Smooth muscle cell (in vitro differentiated cells): ENCODE measurements at regions not wholly inside any gene's neighbourhood (a gene's known extent, or its start where the extent isn't known, plus 50 kb on each side); places are given as distances from the start of the nearest gene placed in this dataset.

Experiments
- DNase-seq: peaks from one replicate; lab custom pipeline; 2025; ENCODE audit not compliant: unreplicated experiment; lab: John Stamatoyannopoulos, UW
- H2AFZ ChIP-seq: fragments of 200-600 bp; sonication (generic); 2 replicates; pipeline ENCODE4 v1.6.0; 2016; ENCODE audit warnings: antibody characterized with exemption, low read depth, mild to moderate bottlenecking
- H3F3A ChIP-seq: fragments of 200-600 bp; sonication (generic); 2 replicates; pipeline ENCODE4 v1.6.0; 2017; ENCODE audit warnings: antibody characterized with exemption, low read depth
- H3K27ac ChIP-seq: fragments of 200-600 bp; sonication (generic); 2 replicates; pipeline ENCODE4 v1.5.1; 2016; ENCODE audit warnings: low read depth, mild to moderate bottlenecking
- H3K27me3 ChIP-seq: fragments of 200-600 bp; sonication (generic); 2 replicates; pipeline ENCODE4 v1.6.1; 2016; ENCODE audit warnings: low read depth, mild to moderate bottlenecking
- H3K36me3 ChIP-seq: fragments of 200-600 bp; sonication (generic); 2 replicates; pipeline ENCODE4 v1.5.1; 2016; ENCODE audit warnings: low read depth
- H3K4me1 ChIP-seq: fragments of 200-600 bp; sonication (generic); 2 replicates; pipeline ENCODE4 v1.5.1; 2016; ENCODE audit warnings: low read depth
- H3K4me2 ChIP-seq: fragments of 200-600 bp; sonication (generic); 2 replicates; pipeline ENCODE4 v1.6.0; 2016; ENCODE audit warnings: mild to moderate bottlenecking
- H3K4me3 ChIP-seq: fragments of 200-600 bp; sonication (generic); 2 replicates; pipeline ENCODE4 v1.5.1; 2016; ENCODE audit warnings: mild to moderate bottlenecking
- H3K79me2 ChIP-seq: fragments of 200-600 bp; sonication (generic); 2 replicates; pipeline ENCODE4 v1.6.0; 2016; ENCODE audit warnings: low read depth, mild to moderate bottlenecking
- H3K9ac ChIP-seq: fragments of 200-600 bp; sonication (generic); 2 replicates; pipeline ENCODE4 v1.6.0; 2016; ENCODE audit warnings: low read depth
- H3K9me3 ChIP-seq: fragments of 200-600 bp; sonication (generic); replicated peaks from 2 replicates; pipeline ENCODE4 v1.5.1; 2016; ENCODE audit warnings: low read depth
- H4K20me1 ChIP-seq: fragments of 200-600 bp; sonication (generic); 2 replicates; pipeline ENCODE4 v1.6.0; 2016; ENCODE audit warnings: low read depth
- CTCF ChIP-seq: fragments of 200-600 bp; sonication (generic); IDR thresholded peaks from 2 replicates; pipeline ENCODE4 v1.5.1; 2017; ENCODE audit warnings: borderline replicate concordance, mild to moderate bottlenecking, antibody characterized with exemption; ENCODE audit not compliant: insufficient read depth, poor library complexity, severe bottlenecking
- WGBS: methylation state at CpG from one replicate; pipeline ENCODE4 v1.1.7; 2016; ENCODE audit warnings: low lambda C conversion rate; 5-methylcytosine and 5-hydroxymethylcytosine counted together

- WGBS = 90% methylated on average over 4 of the region's 4 CpGs
- Histone ChIP-seq H4K20me1 (no peaks in the 10 kb centered on the region), H3K36me3 (no peaks in the 10 kb centered on the region), H3F3A (no peaks in the 10 kb centered on the region), H3K4me2 (no peak overlapping the region), H3K9me3 (no peaks in the 10 kb centered on the region), H3K79me2 (no peaks in the 10 kb centered on the region), H3K9ac (no peak overlapping the region), H3K27me3 (no peaks in the 10 kb centered on the region), H3K4me3 (no peak overlapping the region), H3K4me1 (peaks cover 8% of the 10 kb centered on the region), H2AFZ (no peak overlapping the region), H3K27ac (no peak overlapping the region)
- DNase-seq = no peak
- no peak for TF ChIP-seq CTCF
Observed at GRCh38 chr20:11539450-11539849, 378.2 kb upstream of the BTBD3 start.

GRCh38 chr20:11540558-11540957, 377.1 kb upstream of the BTBD3 start:
- H3K9me3 ChIP-seq = no peaks in the 10 kb centered on the region
- peaks cover 8% of the 10 kb centered on the region for H3K4me1 ChIP-seq
- WGBS = 70% methylated on average over 3 of the region's 3 CpGs
- no peaks in the 10 kb centered on the region for H3K79me2 ChIP-seq
- H3K4me3 ChIP-seq = no peak overlapping the region
- H3K4me2 ChIP-seq = no peak overlapping the region
- H3F3A ChIP-seq = no peaks in the 10 kb centered on the region
- TF ChIP-seq CTCF = no peak
- H3K27me3 ChIP-seq = no peaks in the 10 kb centered on the region
- H3K36me3 ChIP-seq = no peaks in the 10 kb centered on the region
- H3K27ac ChIP-seq = no peak overlapping the region
- no peaks in the 10 kb centered on the region for H4K20me1 ChIP-seq
- DNase-seq = no peak
- no peak overlapping the region for H2AFZ ChIP-seq
- no peak overlapping the region for H3K9ac ChIP-seq

- no peak for TF ChIP-seq CTCF
- H2AFZ ChIP-seq = no peak overlapping the region
- no peak for DNase-seq
- no peaks in the 10 kb centered on the region for H3K27me3 ChIP-seq
- no peaks in the 10 kb centered on the region for H3K79me2 ChIP-seq
- H3K4me2 ChIP-seq = no peak overlapping the region
- no peaks in the 10 kb centered on the region for H3F3A ChIP-seq
- H3K27ac ChIP-seq = no peak overlapping the region
- WGBS = 94% methylated on average over 2 of the region's 2 CpGs
- H3K36me3 ChIP-seq = no peaks in the 10 kb centered on the region
- H3K9me3 ChIP-seq = no peaks in the 10 kb centered on the region
- H3K4me1 ChIP-seq = peaks cover 8% of the 10 kb centered on the region
- H4K20me1 ChIP-seq = no peaks in the 10 kb centered on the region
- no peak overlapping the region for H3K9ac ChIP-seq
- no peak overlapping the region for H3K4me3 ChIP-seq
Observed at GRCh38 chr20:11542645-11543044, 375.0 kb upstream of the BTBD3 start.

DNA sequence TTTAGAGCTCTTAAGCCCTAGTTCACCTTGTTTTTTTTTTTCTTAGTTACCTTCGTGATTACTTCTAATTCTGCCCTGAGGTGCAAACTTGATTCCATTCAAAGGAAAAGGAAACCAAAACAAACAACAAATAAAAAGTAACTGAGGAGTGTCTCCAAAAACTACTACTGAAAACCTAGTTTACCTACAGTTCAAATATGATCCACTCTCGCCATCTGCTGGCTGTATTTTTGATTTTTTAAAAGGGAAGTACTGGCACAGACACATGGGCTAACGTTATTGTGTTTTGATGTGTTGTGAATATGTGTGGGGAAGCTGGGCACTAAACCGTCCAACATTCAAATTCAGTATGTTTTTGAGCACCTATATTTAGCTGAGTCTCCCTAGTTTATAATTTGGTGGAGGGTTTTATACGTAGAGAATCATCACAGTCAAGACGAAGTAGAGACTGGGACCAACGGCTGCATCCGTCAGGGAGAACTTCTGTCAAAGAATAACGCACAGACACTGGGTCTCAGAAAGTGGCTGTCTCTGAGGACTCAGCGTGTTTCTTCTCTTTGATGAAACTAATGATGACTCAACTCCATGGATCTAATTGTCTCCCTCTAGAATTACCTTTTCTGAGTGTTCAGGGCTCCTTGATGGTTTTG, 373.5 kb upstream of the BTBD3 start:
- peak; percentile 73 for TF ChIP-seq CTCF
- Histone ChIP-seq H3K36me3 (no peaks in the 10 kb centered on the region), H2AFZ (peak overlapping the region; percentile 81), H3F3A (no peaks in the 10 kb centered on the region), H3K9ac (no peak overlapping the region), H3K4me1 (peaks cover 8% of the 10 kb centered on the region), H3K27ac (peak overlapping the region; percentile 36), H3K4me2 (peak overlapping the region; percentile 69), H3K4me3 (peak overlapping the region; percentile 25), H3K9me3 (no peaks in the 10 kb centered on the region), H4K20me1 (no peaks in the 10 kb centered on the region), H3K27me3 (no peaks in the 10 kb centered on the region), H3K79me2 (no peaks in the 10 kb centered on the region)
- no peak for DNase-seq
- 31% methylated on average over 10 of the region's 10 CpGs for WGBS
